GM23338 (cell line): ENCODE measurements at regions not wholly inside any gene's neighbourhood (a gene's known extent, or its start where the extent isn't known, plus 50 kb on each side); places are given as distances from the start of the nearest gene placed in this dataset.
A peak's percentile ranks its signal among the peaks of the same experiment; 100 is the strongest.

Experiments used
- ATAC-seq: fragments of 200-7000 bp; cut with Tn5 transposase; 3 replicates; pipeline ENCODE4 v1.9.1; 2020
- DNase-seq: peaks from one replicate; pipeline ENCODE4 v3.0.0-alpha.2; 2015; ENCODE audit warnings: low spot score
- H2AFZ ChIP-seq: fragments of 200-600 bp; sonication (generic); 2 replicates; pipeline ENCODE4 v1.8.0; 2016; ENCODE audit warnings: antibody characterized with exemption, mild to moderate bottlenecking, moderate library complexity
- H3F3A ChIP-seq: fragments of 200-600 bp; sonication (generic); replicated peaks from 2 replicates; pipeline ENCODE4 v1.8.0; 2017; ENCODE audit warnings: antibody characterized with exemption, mixed run types, low read depth
- H3K27ac ChIP-seq: fragments of 200-600 bp; sonication (generic); 2 replicates; pipeline ENCODE4 v1.6.1; 2016; ENCODE audit warnings: low read depth
- H3K27me3 ChIP-seq: fragments of 200-600 bp; sonication (generic); 2 replicates; pipeline ENCODE4 v1.8.0; 2016; ENCODE audit warnings: mild to moderate bottlenecking, mixed run types, moderate library complexity; ENCODE audit not compliant: insufficient read depth
- H3K36me3 ChIP-seq: fragments of 200-600 bp; sonication (generic); 2 replicates; pipeline ENCODE4 v1.8.0; 2016; ENCODE audit warnings: mild to moderate bottlenecking; ENCODE audit not compliant: insufficient read depth
- H3K4me1 ChIP-seq: fragments of 200-600 bp; sonication (generic); 2 replicates; pipeline ENCODE4 v1.8.0; 2016; ENCODE audit warnings: mild to moderate bottlenecking, moderate library complexity; ENCODE audit not compliant: insufficient read depth
- H3K4me2 ChIP-seq: fragments of 200-600 bp; sonication (generic); 2 replicates; pipeline ENCODE4 v1.7.1; 2017; ENCODE audit warnings: mixed run types
- H3K4me3 ChIP-seq: fragments of 200-600 bp; sonication (generic); 2 replicates; pipeline ENCODE4 v1.6.1; 2016; ENCODE audit warnings: mixed run types
- H3K79me2 ChIP-seq: fragments of 200-600 bp; sonication (generic); replicated peaks from 2 replicates; pipeline ENCODE4 v1.8.0; 2017; ENCODE audit warnings: mild to moderate bottlenecking; ENCODE audit not compliant: insufficient read depth
- H3K9me2 ChIP-seq: fragments of 200-600 bp; sonication (generic); 2 replicates; pipeline ENCODE4 v1.8.0; 2017; ENCODE audit not compliant: insufficient read depth
- H4K20me1 ChIP-seq: fragments of 200-600 bp; sonication (generic); replicated peaks from 2 replicates; pipeline ENCODE4 v1.8.0; 2017; ENCODE audit warnings: mild to moderate bottlenecking; ENCODE audit not compliant: insufficient read depth
- H3K27ac Mint-ChIP-seq: 2 replicates; pipeline ENCODE4 v1.8.0; 2020; ENCODE audit warnings: inconsistent platforms, mild to moderate bottlenecking, moderate library complexity, mixed read lengths
- H3K27me3 Mint-ChIP-seq: 3 replicates; pipeline ENCODE4 v1.8.0; 2022; ENCODE audit warnings: low read depth, mild to moderate bottlenecking, moderate library complexity, mixed read lengths, inconsistent platforms; ENCODE audit not compliant: insufficient read depth, poor library complexity
- H3K36me3 Mint-ChIP-seq: 3 replicates; pipeline ENCODE4 v1.8.0; 2021; ENCODE audit warnings: low read depth, mild to moderate bottlenecking, inconsistent platforms, moderate library complexity, mixed read lengths
- H3K4me1 Mint-ChIP-seq: 3 replicates; pipeline ENCODE4 v1.8.0; 2020; ENCODE audit warnings: mild to moderate bottlenecking, inconsistent platforms, mixed read lengths
- H3K4me3 Mint-ChIP-seq: 3 replicates; pipeline ENCODE4 v1.8.0; 2021; ENCODE audit warnings: moderate library complexity, mild to moderate bottlenecking, inconsistent platforms, mixed read lengths
- H3K9me3 Mint-ChIP-seq: 3 replicates; pipeline ENCODE4 v1.8.0; 2020; ENCODE audit warnings: moderate library complexity, mild to moderate bottlenecking, inconsistent platforms, mixed read lengths
- CREB1 ChIP-seq: fragments of 250-450 bp; sonication (Bioruptor Pico); IDR thresholded peaks from 2 replicates; pipeline ENCODE4 v1.5.0; 2020; ENCODE audit warnings: low read depth, mild to moderate bottlenecking, moderate library complexity
- CTCF ChIP-seq, 2 experiments: fragments of 200-600 bp in 1 of 2; sonication (generic) in 1 of 2; conservative IDR thresholded peaks; 2 replicates each; pipeline versions ENCODE4 v1.5.1 to v1.6.1; 2016 to 2017; ENCODE audit warnings: antibody characterized with exemption in 2 of 2, low read depth in 2 of 2, mild to moderate bottlenecking in 2 of 2, moderate library complexity in 1 of 2
- EZH2 ChIP-seq: fragments of 200-600 bp; sonication (generic); IDR thresholded peaks from one replicate; pipeline ENCODE4 v1.8.0; 2017; ENCODE audit warnings: antibody characterized with exemption, mild to moderate bottlenecking, low read depth; ENCODE audit not compliant: unreplicated experiment
- EZH2phosphoT487 ChIP-seq: fragments of 200-600 bp; sonication (generic); IDR thresholded peaks from one replicate; pipeline ENCODE4 v1.8.1; 2018; ENCODE audit warnings: antibody characterized with exemption; ENCODE audit not compliant: unreplicated experiment
- JUNB ChIP-seq: IDR thresholded peaks from one replicate; pipeline ENCODE4 v1.6.1; 2016; ENCODE audit warnings: antibody characterized with exemption; ENCODE audit not compliant: unreplicated experiment
- NANOG ChIP-seq: IDR thresholded peaks from 2 replicates; pipeline ENCODE4 v1.6.1; 2016; ENCODE audit warnings: antibody characterized with exemption, borderline replicate concordance
- POLR2AphosphoS5 ChIP-seq: IDR thresholded peaks from 2 replicates; pipeline ENCODE4 v1.6.1; 2016; ENCODE audit warnings: antibody characterized with exemption, low read depth
- REST ChIP-seq: IDR thresholded peaks from one replicate; pipeline ENCODE4 v1.6.1; 2018; ENCODE audit warnings: antibody characterized with exemption; ENCODE audit not compliant: unreplicated experiment
- STAT1 ChIP-seq: IDR thresholded peaks from one replicate; pipeline ENCODE4 v1.6.1; 2016; ENCODE audit warnings: antibody characterized with exemption; ENCODE audit not compliant: unreplicated experiment
- ZNF114 ChIP-seq: fragments of 250-450 bp; sonication (Bioruptor Pico); IDR thresholded peaks from 2 replicates; pipeline ENCODE4 v1.5.0; 2020; ENCODE audit warnings: mild to moderate bottlenecking, moderate library complexity
- ZNF331 ChIP-seq: fragments of 250-450 bp; sonication (Bioruptor Pico); IDR thresholded peaks from 2 replicates; pipeline ENCODE4 v1.5.0; 2020; ENCODE audit warnings: low read depth, mild to moderate bottlenecking, moderate library complexity
- ZNF462 ChIP-seq: fragments of 250-450 bp; sonication (Bioruptor Pico); IDR thresholded peaks from 2 replicates; pipeline ENCODE4 v1.5.0; 2020; ENCODE audit warnings: mild to moderate bottlenecking, moderate library complexity

GRCh38 chr21:38702196-38702595 is 103.5 kb upstream of the ETS2 start (continued):
- TF ChIP-seq CTCF (conservative IDR thresholded peaks at IDR 0.05; ENCODE audit: low read depth in 2 of 2) (no peak), ZNF331 (CRISPR knock-in tag) (no peak)

- DNase-seq (peak; percentile 29), ATAC-seq (peak; percentile 36; the same call in 1 of the 3 replicates)
- Mint-ChIP-seq H3K9me3 (peaks cover 5% of the 10 kb centered on the region; the same call in 1 of the 3 replicates), H3K36me3 (no peaks in the 10 kb centered on the region), H3K27ac (no peak overlapping the region), H3K27me3 (peaks cover 3% of the 10 kb centered on the region), H3K4me1 (peaks cover 6% of the 10 kb centered on the region; the same call in 2 of the 3 replicates), H3K4me3 (no peak overlapping the region)
- Histone ChIP-seq H3K4me3 (no peak overlapping the region), H2AFZ (no peak overlapping the region), H3K4me2 (no peak overlapping the region), H3K27me3 (no peaks in the 10 kb centered on the region), H3F3A (no peaks in the 10 kb centered on the region), H4K20me1 (no peaks in the 10 kb centered on the region), H3K9me2 (no peaks in the 10 kb centered on the region), H3K4me1 (peaks cover 5% of the 10 kb centered on the region; the same call in 1 of the 2 replicates), H3K27ac (no peak overlapping the region), H3K36me3 (no peaks in the 10 kb centered on the region), H3K79me2 (no peaks in the 10 kb centered on the region)
- TF ChIP-seq CREB1 (CRISPR knock-in tag): no peak
- no peak for TF ChIP-seq ZNF331 (CRISPR knock-in tag)
- no peak for TF ChIP-seq POLR2AphosphoS5
- no peak for TF ChIP-seq ZNF114 (CRISPR knock-in tag)
- no peak for TF ChIP-seq ZNF462
- no peak for TF ChIP-seq EZH2phosphoT487
- no peak for TF ChIP-seq NANOG
- no peak for TF ChIP-seq JUNB
- TF ChIP-seq EZH2: no peak
- TF ChIP-seq STAT1: no peak
- TF ChIP-seq REST: no peak
- TF ChIP-seq CTCF (conservative IDR thresholded peaks at IDR 0.05; ENCODE audit: low read depth in 2 of 2): no peak
These were observed 95.9 kb upstream of the ETS2 start for GRCh38 chr21:38709876-38710275.
